ENCODE measurements at regions not wholly inside any gene's neighbourhood (a gene's known extent, or its start where the extent isn't known, plus 50 kb on each side); places are given as distances from the start of the nearest gene placed in this dataset.

DNA sequence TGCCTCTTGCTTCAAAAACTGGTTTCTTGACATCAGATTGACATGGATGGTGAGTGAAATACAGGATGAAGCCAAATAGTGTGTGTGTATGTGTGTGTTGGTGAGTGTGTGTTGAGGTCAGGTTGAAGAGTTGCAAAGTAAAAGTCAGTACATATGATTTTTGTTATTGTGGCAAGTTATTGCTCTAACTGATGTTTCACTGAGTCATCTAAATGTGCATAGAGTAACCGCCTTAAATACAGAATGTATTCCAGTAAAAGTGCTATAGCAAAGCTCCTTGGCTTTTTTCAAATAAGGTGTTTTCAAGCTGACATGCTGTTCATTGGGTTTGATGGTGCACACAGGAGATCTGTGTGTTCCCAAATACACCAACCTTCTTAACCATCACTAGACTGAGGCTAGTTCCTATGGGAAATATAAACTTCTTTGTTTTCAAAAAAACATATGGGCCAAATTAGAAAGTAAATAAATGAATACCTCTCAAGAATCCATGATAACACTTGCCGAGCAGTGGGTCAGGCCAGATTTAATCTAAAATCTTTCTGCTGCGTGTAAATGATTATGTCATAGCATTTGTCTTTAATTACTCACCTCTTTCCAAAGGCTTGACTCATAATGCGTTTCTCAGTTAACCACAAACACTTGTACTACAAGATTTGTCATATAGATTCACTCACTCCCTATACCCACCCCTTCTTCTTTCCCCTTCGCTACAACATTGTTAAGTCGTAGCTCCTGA lies 151.1 kb downstream of the LYPLAL1 start:
- H3K9me3 ChIP-seq (ENCODE audit: low read depth): no peaks in the 10 kb centered on the region
- no peak overlapping the region for H3K27ac Mint-ChIP-seq
- H3K4me2 ChIP-seq: no peak overlapping the region

DNA sequence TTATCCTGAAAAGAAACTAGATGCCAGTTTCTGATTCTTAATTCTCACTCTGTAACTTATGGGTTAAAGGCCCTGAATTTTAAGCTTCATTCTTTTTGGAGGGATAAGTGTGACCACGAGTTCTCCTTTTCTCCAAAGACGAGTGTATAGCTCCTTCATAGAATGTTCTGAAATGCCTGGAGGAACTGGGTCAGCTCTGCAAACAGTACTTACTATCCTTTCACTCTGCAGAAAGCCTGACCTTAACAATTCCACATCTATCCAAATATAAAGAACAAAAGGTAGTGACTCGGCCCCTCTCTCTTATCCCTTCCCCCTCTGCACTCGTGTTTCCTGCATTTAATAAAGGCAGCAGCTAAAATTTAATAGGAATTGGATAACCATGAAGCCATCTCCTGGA lies 150.5 kb downstream of the LYPLAL1 start:
- no peak overlapping the region for H3K27ac Mint-ChIP-seq
- TF ChIP-seq EZH2 (IDR thresholded peaks at IDR 0.05) (no peak), EZH2phosphoT487 (IDR thresholded peaks at IDR 0.05) (no peak)
- TF ChIP-seq, protein P1, sequence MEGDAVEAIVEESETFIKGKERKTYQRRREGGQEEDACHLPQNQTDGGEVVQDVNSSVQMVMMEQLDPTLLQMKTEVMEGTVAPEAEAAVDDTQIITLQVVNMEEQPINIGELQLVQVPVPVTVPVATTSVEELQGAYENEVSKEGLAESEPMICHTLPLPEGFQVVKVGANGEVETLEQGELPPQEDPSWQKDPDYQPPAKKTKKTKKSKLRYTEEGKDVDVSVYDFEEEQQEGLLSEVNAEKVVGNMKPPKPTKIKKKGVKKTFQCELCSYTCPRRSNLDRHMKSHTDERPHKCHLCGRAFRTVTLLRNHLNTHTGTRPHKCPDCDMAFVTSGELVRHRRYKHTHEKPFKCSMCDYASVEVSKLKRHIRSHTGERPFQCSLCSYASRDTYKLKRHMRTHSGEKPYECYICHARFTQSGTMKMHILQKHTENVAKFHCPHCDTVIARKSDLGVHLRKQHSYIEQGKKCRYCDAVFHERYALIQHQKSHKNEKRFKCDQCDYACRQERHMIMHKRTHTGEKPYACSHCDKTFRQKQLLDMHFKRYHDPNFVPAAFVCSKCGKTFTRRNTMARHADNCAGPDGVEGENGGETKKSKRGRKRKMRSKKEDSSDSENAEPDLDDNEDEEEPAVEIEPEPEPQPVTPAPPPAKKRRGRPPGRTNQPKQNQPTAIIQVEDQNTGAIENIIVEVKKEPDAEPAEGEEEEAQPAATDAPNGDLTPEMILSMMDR (IDR thresholded peaks at IDR 0.05): no peak
- H2AFZ ChIP-seq (replicated peaks): no peak overlapping the region
- H3K36me3 ChIP-seq: no peaks in the 10 kb centered on the region
- no peak overlapping the region for H3K9ac ChIP-seq
- H3K4me3 ChIP-seq: no peak overlapping the region
- no peaks in the 10 kb centered on the region for H3K79me2 ChIP-seq (ENCODE audit: low read depth)
- H4K20me1 ChIP-seq (ENCODE audit: low read depth): no peaks in the 10 kb centered on the region
- no peaks in the 10 kb centered on the region for H3K27me3 ChIP-seq
- no peak for DNase-seq (ENCODE audit: low spot score)
- no peak overlapping the region for H3K27ac ChIP-seq
- H3K27me3 Mint-ChIP-seq (ENCODE audit: insufficient read depth, low read depth): no peaks in the 10 kb centered on the region
- H3K4me1 Mint-ChIP-seq: peaks cover 14% of the 10 kb centered on the region
- H3K9me3 ChIP-seq (ENCODE audit: low read depth): no peaks in the 10 kb centered on the region
- no peak overlapping the region for H3K4me2 ChIP-seq
- H3K36me3 Mint-ChIP-seq: peaks cover 7% of the 10 kb centered on the region
- H3K9me3 Mint-ChIP-seq: peaks cover 8% of the 10 kb centered on the region
- H3F3A ChIP-seq (ENCODE audit: low read depth): no peaks in the 10 kb centered on the region
- no peaks in the 10 kb centered on the region for H3K4me1 ChIP-seq
- no peak overlapping the region for H3K4me3 Mint-ChIP-seq

More for the DNA sequence above, 151.1 kb downstream of the LYPLAL1 start:
- Histone ChIP-seq H3K4me1 (no peaks in the 10 kb centered on the region), H3K4me3 (no peak overlapping the region), H4K20me1 (ENCODE audit: low read depth) (no peaks in the 10 kb centered on the region), H3K36me3 (no peaks in the 10 kb centered on the region), H3K9ac (no peak overlapping the region), H3K27me3 (no peaks in the 10 kb centered on the region), H3F3A (ENCODE audit: low read depth) (no peaks in the 10 kb centered on the region), H2AFZ (replicated peaks) (no peak overlapping the region), H3K27ac (no peak overlapping the region), H3K79me2 (ENCODE audit: low read depth) (no peaks in the 10 kb centered on the region)
- Mint-ChIP-seq H3K4me3 (no peak overlapping the region), H3K9me3 (peaks cover 8% of the 10 kb centered on the region), H3K4me1 (peaks cover 14% of the 10 kb centered on the region), H3K27me3 (ENCODE audit: insufficient read depth, low read depth) (no peaks in the 10 kb centered on the region), H3K36me3 (peaks cover 7% of the 10 kb centered on the region)
- no peak for DNase-seq (ENCODE audit: low spot score)
- TF ChIP-seq, protein P1 (IDR thresholded peaks at IDR 0.05): no peak
- no peak for TF ChIP-seq EZH2 (IDR thresholded peaks at IDR 0.05)
- TF ChIP-seq EZH2phosphoT487 (IDR thresholded peaks at IDR 0.05): no peak

DNA sequence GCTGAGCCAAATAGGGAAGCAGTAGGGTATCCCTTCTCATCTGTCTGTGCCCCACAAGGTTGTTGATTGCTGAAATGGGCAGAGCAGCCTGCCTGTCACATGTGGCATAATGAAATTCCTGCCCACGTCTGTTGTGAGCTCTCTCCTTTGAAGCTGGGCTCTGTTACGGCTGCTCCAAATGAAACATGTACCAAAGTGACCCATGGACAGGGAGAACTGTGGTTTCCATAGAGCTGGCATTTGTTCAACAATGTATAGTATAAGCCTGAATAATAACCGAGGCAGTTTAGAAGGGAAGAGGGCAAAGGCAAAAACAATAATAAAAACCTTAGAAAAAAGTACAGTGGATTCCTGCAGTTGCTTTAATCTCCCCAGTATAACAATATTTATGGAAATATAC lies 149.7 kb downstream of the LYPLAL1 start:
- H3K4me2 ChIP-seq: no peak overlapping the region

More for the DNA sequence above, 149.7 kb downstream of the LYPLAL1 start:
- Mint-ChIP-seq H3K36me3 (peaks cover 7% of the 10 kb centered on the region), H3K9me3 (peaks cover 8% of the 10 kb centered on the region), H3K27ac (no peak overlapping the region), H3K4me3 (no peak overlapping the region), H3K27me3 (ENCODE audit: insufficient read depth, low read depth) (no peaks in the 10 kb centered on the region), H3K4me1 (peaks cover 14% of the 10 kb centered on the region)
- no peaks in the 10 kb centered on the region for H3K27me3 ChIP-seq
- TF ChIP-seq, protein P1 (IDR thresholded peaks at IDR 0.05): no peak
- TF ChIP-seq EZH2 (IDR thresholded peaks at IDR 0.05) (no peak), EZH2phosphoT487 (IDR thresholded peaks at IDR 0.05) (no peak)
- H3K9ac ChIP-seq: no peak overlapping the region
- H3K27ac ChIP-seq: no peak overlapping the region
- no peaks in the 10 kb centered on the region for H3K9me3 ChIP-seq (ENCODE audit: low read depth)
- no peak overlapping the region for H3K4me3 ChIP-seq
- no peaks in the 10 kb centered on the region for H3K4me1 ChIP-seq
- H3K36me3 ChIP-seq: no peaks in the 10 kb centered on the region
- no peaks in the 10 kb centered on the region for H4K20me1 ChIP-seq (ENCODE audit: low read depth)
- no peaks in the 10 kb centered on the region for H3F3A ChIP-seq (ENCODE audit: low read depth)
- no peaks in the 10 kb centered on the region for H3K79me2 ChIP-seq (ENCODE audit: low read depth)
- H2AFZ ChIP-seq (replicated peaks): no peak overlapping the region
- no peak for DNase-seq (ENCODE audit: low spot score)

All from neural progenitor cell (in vitro differentiated cells).